OCI-LY1 (cell line): ENCODE measurements at regions not wholly inside any gene's neighbourhood (a gene's known extent, or its start where the extent isn't known, plus 50 kb on each side); places are given as distances from the start of the nearest gene placed in this dataset.

ENCODE experiments used
- CTCF ChIP-seq: fragments of 200-600 bp; sonication (generic), shearing (Covaris generic); IDR thresholded peaks from 2 replicates; pipeline ENCODE4 v1.5.1; 2017; ENCODE audit warnings: mild to moderate bottlenecking, antibody characterized with exemption, low read length, moderate library complexity, mixed read lengths
- EZH2 ChIP-seq: fragments of 200-600 bp; sonication (generic), shearing (Covaris generic); IDR thresholded peaks from 2 replicates; pipeline ENCODE4 v1.8.0; 2017; ENCODE audit warnings: borderline replicate concordance, mixed run types, mild to moderate bottlenecking, antibody characterized with exemption, low read length, moderate library complexity, mixed read lengths

- TF ChIP-seq CTCF: no peak
- TF ChIP-seq EZH2: no peak
Measured at GRCh38 chr9:129240581-129241211, 62.6 kb upstream of the IER5L start.
